Kidney (tissue), 13 donors: ENCODE measurements at regions not wholly inside any gene's neighbourhood (a gene's known extent, or its start where the extent isn't known, plus 50 kb on each side); places are given as distances from the start of the nearest gene placed in this dataset.

Source experiments
- DNase-seq, 5 donors: peaks; one replicate each; pipeline ENCODE4 v3.0.0-alpha.2; 2013 to 2020
- FAIRE-seq: peaks from 2 replicates; lab custom pipeline; 2012; peaks lifted over from hg19 to GRCh38; lab: Jason Lieb, UNC
- H3K27ac ChIP-seq, 2 donors: one replicate each; pipeline ENCODE4 v1.7.0; 2013; ENCODE audit warnings: low read depth in 2 of 2, low read length in 2 of 2, inconsistent platforms in 1 of 2
- H3K27me3 ChIP-seq: one replicate; pipeline ENCODE4 v1.7.1; 2013; ENCODE audit warnings: low read length, inconsistent platforms; ENCODE audit not compliant: control insufficient read depth, insufficient read depth
- H3K36me3 ChIP-seq, 3 donors: one replicate each; pipeline versions ENCODE4 v1.7.0 to v1.7.1; 2013; ENCODE audit warnings: low read length in 3 of 3, control low read depth in 1 of 3, inconsistent platforms in 1 of 3; ENCODE audit not compliant: insufficient read depth in 3 of 3, control insufficient read depth in 2 of 3
- H3K4me1 ChIP-seq, 3 donors: one replicate each; pipeline versions ENCODE4 v1.7.0 to v1.7.1; 2013; ENCODE audit warnings: low read length in 3 of 3, inconsistent platforms in 1 of 3, low read depth in 1 of 3; ENCODE audit not compliant: control insufficient read depth in 2 of 3, insufficient read depth in 2 of 3
- H3K4me3 ChIP-seq, 3 donors: one replicate each; pipeline versions ENCODE4 v1.7.0 to v1.8.1; 2013; ENCODE audit warnings: low read length in 3 of 3, control low read depth in 1 of 3, inconsistent platforms in 1 of 3
- H3K9ac ChIP-seq, 3 donors: one replicate each; pipeline versions ENCODE4 v1.7.0 to v1.7.1; 2013; ENCODE audit warnings: low read length in 3 of 3, control low read depth in 1 of 3, inconsistent platforms in 1 of 3
- H3K9me3 ChIP-seq, 3 donors: one replicate each; pipeline versions ENCODE4 v1.7.0 to v1.7.1; 2013; ENCODE audit warnings: low read length in 3 of 3, control low read depth in 1 of 3, inconsistent platforms in 1 of 3; ENCODE audit not compliant: control insufficient read depth in 2 of 3, insufficient read depth in 1 of 3
- intact Hi-C: fragments of 100-400 bp; cut with DNase I; formaldehyde crosslinking; loops from one replicate; pipeline ENCODE4 v1.11.1; 2022
- TF ChIP-seq, protein P1 (sequence below): IDR thresholded peaks from 3 replicates; pipeline ENCODE4 v1.5.1; 2012; ENCODE audit warnings: mild to moderate bottlenecking, moderate library complexity, borderline replicate concordance; ENCODE audit not compliant: insufficient read depth; ENCODE audit errors: extremely low read depth
- donor health status: control.
- donor health status: control.
- donor health status: control.
- donor health status: control.
- donor health status: control.
- donor health status: DM: yes; HTN: yes; CAD: no.
- donor health status: Normal renal cell carcinoma (clear cell type).

DNA sequence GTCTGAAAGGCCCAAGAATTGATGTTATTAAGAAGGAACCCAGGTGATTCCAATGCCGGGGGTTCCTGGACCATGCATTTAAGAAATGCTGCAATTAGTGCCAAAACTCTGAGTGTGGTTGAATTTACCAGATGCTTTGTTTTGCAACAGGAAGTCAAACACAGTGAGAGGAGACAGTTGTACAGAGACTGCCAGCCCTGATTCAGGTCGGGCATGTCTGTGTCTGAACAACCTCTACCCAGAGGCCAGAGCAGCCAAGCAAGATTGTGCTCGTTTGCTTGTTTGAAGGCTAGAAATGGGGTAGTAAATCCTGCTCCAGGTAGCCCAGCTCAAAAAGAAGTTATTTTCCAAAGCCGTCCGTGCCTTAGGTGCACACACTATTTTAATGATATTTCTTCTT, 412.4 kb upstream of the ERCC4 start:
- DNase-seq (no peak), FAIRE-seq (no peak)
- Histone ChIP-seq H3K9ac (no peak overlapping the region), H3K9me3 (no peaks in the 10 kb centered on the region), H3K27me3 (no peaks in the 10 kb centered on the region), H3K4me3 (no peak overlapping the region), H3K27ac (no peak overlapping the region), H3K4me1 (no peaks in the 10 kb centered on the region), H3K36me3 (no peaks in the 10 kb centered on the region)
- intact Hi-C loops: no loop called here
- TF ChIP-seq, protein P1, sequence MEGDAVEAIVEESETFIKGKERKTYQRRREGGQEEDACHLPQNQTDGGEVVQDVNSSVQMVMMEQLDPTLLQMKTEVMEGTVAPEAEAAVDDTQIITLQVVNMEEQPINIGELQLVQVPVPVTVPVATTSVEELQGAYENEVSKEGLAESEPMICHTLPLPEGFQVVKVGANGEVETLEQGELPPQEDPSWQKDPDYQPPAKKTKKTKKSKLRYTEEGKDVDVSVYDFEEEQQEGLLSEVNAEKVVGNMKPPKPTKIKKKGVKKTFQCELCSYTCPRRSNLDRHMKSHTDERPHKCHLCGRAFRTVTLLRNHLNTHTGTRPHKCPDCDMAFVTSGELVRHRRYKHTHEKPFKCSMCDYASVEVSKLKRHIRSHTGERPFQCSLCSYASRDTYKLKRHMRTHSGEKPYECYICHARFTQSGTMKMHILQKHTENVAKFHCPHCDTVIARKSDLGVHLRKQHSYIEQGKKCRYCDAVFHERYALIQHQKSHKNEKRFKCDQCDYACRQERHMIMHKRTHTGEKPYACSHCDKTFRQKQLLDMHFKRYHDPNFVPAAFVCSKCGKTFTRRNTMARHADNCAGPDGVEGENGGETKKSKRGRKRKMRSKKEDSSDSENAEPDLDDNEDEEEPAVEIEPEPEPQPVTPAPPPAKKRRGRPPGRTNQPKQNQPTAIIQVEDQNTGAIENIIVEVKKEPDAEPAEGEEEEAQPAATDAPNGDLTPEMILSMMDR: no peak

DNA sequence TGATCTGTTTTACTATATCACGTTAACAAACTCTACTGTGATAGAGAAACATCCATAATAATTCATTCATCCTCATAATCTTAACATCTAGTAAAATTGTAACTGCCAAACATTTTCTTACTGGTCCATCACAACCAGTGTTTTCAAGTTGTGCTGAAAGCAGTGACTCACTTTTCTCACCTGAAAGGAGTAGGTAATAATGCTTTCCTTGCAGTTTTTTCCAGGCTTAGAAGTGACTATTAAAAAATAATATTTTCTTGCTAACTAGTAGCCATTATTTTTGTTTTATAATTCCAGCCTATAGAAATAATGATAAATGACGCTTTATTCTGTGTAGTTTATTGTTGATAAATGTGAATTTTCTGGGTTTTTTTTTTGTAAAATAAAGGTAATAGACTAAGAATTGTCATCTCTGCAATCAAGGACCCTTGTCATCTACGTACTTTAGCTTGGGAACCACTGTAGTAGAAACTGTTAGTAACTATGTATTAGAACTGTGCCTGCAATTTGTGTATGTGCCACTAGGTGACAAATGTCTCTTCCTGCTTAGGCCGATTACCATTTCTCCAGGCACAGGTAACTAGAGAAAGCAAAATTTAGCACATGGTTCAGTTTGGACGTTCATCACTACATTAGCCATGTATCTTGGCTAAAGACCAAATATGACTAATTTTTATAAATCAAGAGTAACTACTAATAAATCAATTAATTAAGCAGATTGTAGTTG, 409.4 kb upstream of the ERCC4 start:
- DNase-seq (no peak), FAIRE-seq (no peak)
- no peaks in the 10 kb centered on the region for H3K27me3 ChIP-seq
- no peak overlapping the region for H3K9ac ChIP-seq
- H3K36me3 ChIP-seq: no peaks in the 10 kb centered on the region
- H3K9me3 ChIP-seq: peaks cover 0 to 3% (median 0%) of the 10 kb centered on the region in 3 donors
- no peak overlapping the region for H3K27ac ChIP-seq
- H3K4me1 ChIP-seq: no peaks in the 10 kb centered on the region
- TF ChIP-seq, protein P1: no peak
- H3K4me3 ChIP-seq: no peak overlapping the region
- intact Hi-C loops: no loop called here

DNA sequence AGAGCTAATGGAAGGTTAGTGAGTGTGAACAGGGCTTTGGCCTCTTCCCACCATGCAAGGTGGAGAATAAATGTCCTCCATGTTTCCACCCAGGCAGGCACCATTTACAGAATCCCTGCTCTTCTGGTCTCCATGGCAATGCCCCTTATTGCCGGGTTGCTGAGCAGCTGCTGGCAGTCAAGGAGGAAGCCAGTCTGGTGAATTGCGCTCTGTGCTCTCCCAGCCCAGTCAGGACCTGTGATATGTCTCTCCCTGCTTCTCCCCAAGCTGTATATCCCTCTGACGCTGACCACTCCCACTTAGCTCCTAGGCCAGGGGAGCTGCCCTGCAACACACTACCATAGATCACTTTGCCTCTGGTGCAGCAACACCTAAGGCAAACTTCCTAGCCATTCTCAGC, 402.1 kb upstream of the ERCC4 start:
- no peak for FAIRE-seq
- intact Hi-C loops: no loop called here

More for the DNA sequence above, 402.1 kb upstream of the ERCC4 start:
- Histone ChIP-seq H3K9ac (no peak overlapping the region), H3K27ac (no peak overlapping the region), H3K27me3 (no peaks in the 10 kb centered on the region), H3K4me1 (no peaks in the 10 kb centered on the region), H3K36me3 (no peaks in the 10 kb centered on the region), H3K4me3 (no peak overlapping the region), H3K9me3 (peaks cover 0 to 3% (median 0%) of the 10 kb centered on the region in 3 donors)
- TF ChIP-seq, protein P1: no peak
- peak in 3 of 5 donors; percentile 12 to 17 (median 13) for DNase-seq
